CD14-positive monocyte (primary cell): ENCODE measurements at regions not wholly inside any gene's neighbourhood (a gene's known extent, or its start where the extent isn't known, plus 50 kb on each side); places are given as distances from the start of the nearest gene placed in this dataset.

Source experiments
- DNase-seq, 3 donors: peaks; one replicate each; pipeline ENCODE4 v3.0.0-alpha.2; 2011 to 2022
- H2AFZ ChIP-seq: 2 replicates; pipeline ENCODE4 v1.6.0; 2012; ENCODE audit warnings: mild to moderate bottlenecking, low read depth, low read length, inconsistent platforms; ENCODE audit not compliant: insufficient read depth, poor library complexity, severe bottlenecking
- H3K27ac ChIP-seq, 2 donors: 1 replicate in 1 of 2; 2 replicates in 1 of 2; pipeline ENCODE4 v1.5.1; 2012 to 2013; ENCODE audit warnings: low read length in 2 of 2, control low read depth in 1 of 2, inconsistent platforms in 1 of 2, low read depth in 1 of 2, mild to moderate bottlenecking in 1 of 2
- H3K27me3 ChIP-seq, 2 donors: one replicate each; pipeline versions ENCODE4 v1.6.0 to v1.6.1; 2011 to 2013; ENCODE audit warnings: low read length in 2 of 2; ENCODE audit not compliant: control insufficient read depth in 2 of 2, insufficient read depth in 2 of 2
- H3K36me3 ChIP-seq, 2 donors: replicated peaks in 1 of 2; 1 replicate in 1 of 2; 2 replicates in 1 of 2; pipeline versions ENCODE4 v1.5.1 to v1.6.1; 2012 to 2013; ENCODE audit warnings: low read length in 2 of 2, control low read depth in 1 of 2, inconsistent platforms in 1 of 2, mild to moderate bottlenecking in 1 of 2; ENCODE audit not compliant: insufficient read depth in 2 of 2, control insufficient read depth in 1 of 2
- H3K4me1 ChIP-seq, 2 donors: 1 replicate in 1 of 2; 2 replicates in 1 of 2; pipeline versions ENCODE4 v1.5.1 to v1.6.1; 2012 to 2013; ENCODE audit warnings: low read length in 2 of 2, control low read depth in 1 of 2, inconsistent platforms in 1 of 2, mild to moderate bottlenecking in 1 of 2, moderate library complexity in 1 of 2; ENCODE audit not compliant: insufficient read depth in 2 of 2, control insufficient read depth in 1 of 2
- H3K4me2 ChIP-seq: replicated peaks from 2 replicates; pipeline ENCODE3; 2012; ENCODE audit warnings: low read length, moderate library complexity, mild to moderate bottlenecking; ENCODE audit not compliant: poor library complexity, severe bottlenecking; ENCODE audit errors: extremely low read depth
- H3K4me3 ChIP-seq, 3 experiments: fragments of 200-600 bp in 1 of 3; sonication (generic) in 1 of 3; replicated peaks in 1 of 3; 1 replicate in 2 of 3; 2 replicates in 1 of 3; pipeline ENCODE4 v1.5.1; 2011 to 2013; ENCODE audit warnings: low read length in 3 of 3, mild to moderate bottlenecking in 3 of 3, control low read depth in 2 of 3, low read depth in 2 of 3, inconsistent platforms in 1 of 3, moderate library complexity in 1 of 3
- H3K79me2 ChIP-seq: 2 replicates; pipeline ENCODE4 v1.6.0; 2012; ENCODE audit warnings: mild to moderate bottlenecking, control low read depth, inconsistent platforms, low read length, moderate library complexity; ENCODE audit not compliant: insufficient read depth
- H3K9ac ChIP-seq: 2 replicates; pipeline ENCODE4 v1.6.0; 2017; ENCODE audit warnings: low read length, mild to moderate bottlenecking; ENCODE audit not compliant: insufficient read depth, poor library complexity, severe bottlenecking
- H3K9me3 ChIP-seq, 2 donors: replicated peaks in 1 of 2; 1 replicate in 1 of 2; 2 replicates in 1 of 2; pipeline versions ENCODE4 v1.5.1 to v1.6.1; 2012 to 2013; ENCODE audit warnings: low read length in 2 of 2, control low read depth in 1 of 2; ENCODE audit not compliant: control insufficient read depth in 1 of 2, insufficient read depth in 1 of 2
- H4K20me1 ChIP-seq: 2 replicates; pipeline ENCODE4 v1.6.0; 2012; ENCODE audit warnings: mild to moderate bottlenecking, low read length, control low read depth, moderate library complexity; ENCODE audit not compliant: insufficient read depth
- H3K27ac Mint-ChIP-seq, 7 donors: one replicate each; pipeline ENCODE4 v1.8.0; 2020; ENCODE audit warnings: mild to moderate bottlenecking in 7 of 7, mixed read lengths in 7 of 7, moderate library complexity in 6 of 7, inconsistent platforms in 2 of 7
- H3K27me3 Mint-ChIP-seq, 3 donors: one replicate each; pipeline ENCODE4 v1.8.0; 2021 to 2022; ENCODE audit warnings: low read depth in 3 of 3, mild to moderate bottlenecking in 3 of 3, mixed read lengths in 3 of 3, moderate library complexity in 3 of 3, inconsistent platforms in 1 of 3
- H3K36me3 Mint-ChIP-seq, 2 donors: one replicate each; pipeline ENCODE4 v1.8.0; 2020; ENCODE audit warnings: mixed read lengths in 2 of 2, inconsistent platforms in 1 of 2, mild to moderate bottlenecking in 1 of 2
- H3K4me1 Mint-ChIP-seq: one replicate; pipeline ENCODE4 v1.8.0; 2020; ENCODE audit warnings: mild to moderate bottlenecking, mixed read lengths
- H3K4me3 Mint-ChIP-seq, 2 donors: one replicate each; pipeline ENCODE4 v1.8.0; 2020; ENCODE audit warnings: mild to moderate bottlenecking in 2 of 2, mixed read lengths in 2 of 2, moderate library complexity in 1 of 2
- H3K9me3 Mint-ChIP-seq, 7 donors: one replicate each; pipeline ENCODE4 v1.8.0; 2020 to 2022; ENCODE audit warnings: mixed read lengths in 7 of 7, mild to moderate bottlenecking in 6 of 7, moderate library complexity in 6 of 7, inconsistent platforms in 2 of 7
- WGBS: methylation state at CpG from one replicate; pipeline ENCODE4 v1.1.5; 2013; ENCODE audit warnings: missing lambda C conversion rate; ENCODE audit not compliant: insufficient coverage; 5-methylcytosine and 5-hydroxymethylcytosine counted together
- intact Hi-C, 2 donors: fragments of 100-400 bp; cut with micrococcal nuclease; formaldehyde crosslinking; loops; one replicate each; pipeline versions ENCODE4 v1.15.0 to v1.15.1; 2023
- TF ChIP-seq, protein P1 (sequence below): fragments of 200-600 bp; IDR thresholded peaks from one replicate; pipeline ENCODE4 v1.8.0; 2022; ENCODE audit warnings: antibody characterized with exemption, mild to moderate bottlenecking

DNA sequence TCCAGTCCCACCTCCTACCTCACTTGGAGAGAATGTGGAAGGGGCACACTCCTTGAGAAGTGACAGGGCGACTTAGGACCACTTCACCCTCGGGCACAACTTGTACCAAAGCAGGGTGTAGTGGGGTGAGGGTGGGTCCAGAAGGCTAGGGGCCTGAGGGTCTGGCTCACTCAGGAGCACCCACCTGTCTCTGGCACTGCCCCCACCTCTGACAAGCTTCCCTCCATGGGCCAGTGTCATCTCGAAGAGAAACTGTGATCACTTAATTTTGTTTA is 76.9 kb upstream of the OLFM1 start:
- Histone ChIP-seq H4K20me1 (no peaks in the 10 kb centered on the region), H3K4me3 (no peak overlapping the region), H2AFZ (no peak overlapping the region), H3K27ac (no peak overlapping the region), H3K9me3 (no peaks in the 10 kb centered on the region), H3K4me1 (no peaks in the 10 kb centered on the region), H3K9ac (no peak overlapping the region), H3K36me3 (no peaks in the 10 kb centered on the region), H3K79me2 (no peaks in the 10 kb centered on the region), H3K4me2 (no peak overlapping the region), H3K27me3 (no peaks in the 10 kb centered on the region)
- no peaks in the 10 kb centered on the region for H3K36me3 Mint-ChIP-seq
- intact Hi-C loops, result no loop called here
- H3K27ac Mint-ChIP-seq, result no peak overlapping the region
- peaks cover 0 to 2% (median 0%) of the 10 kb centered on the region in 7 donors for H3K9me3 Mint-ChIP-seq
- H3K27me3 Mint-ChIP-seq, result peaks cover 9 to 12% (median 10%) of the 10 kb centered on the region in 3 donors
- H3K4me1 Mint-ChIP-seq, result no peaks in the 10 kb centered on the region
- no peak overlapping the region for H3K4me3 Mint-ChIP-seq
- no peak for DNase-seq
- WGBS, result 80% methylated on average over 1 of the region's 3 CpGs
- TF ChIP-seq, protein P1, sequence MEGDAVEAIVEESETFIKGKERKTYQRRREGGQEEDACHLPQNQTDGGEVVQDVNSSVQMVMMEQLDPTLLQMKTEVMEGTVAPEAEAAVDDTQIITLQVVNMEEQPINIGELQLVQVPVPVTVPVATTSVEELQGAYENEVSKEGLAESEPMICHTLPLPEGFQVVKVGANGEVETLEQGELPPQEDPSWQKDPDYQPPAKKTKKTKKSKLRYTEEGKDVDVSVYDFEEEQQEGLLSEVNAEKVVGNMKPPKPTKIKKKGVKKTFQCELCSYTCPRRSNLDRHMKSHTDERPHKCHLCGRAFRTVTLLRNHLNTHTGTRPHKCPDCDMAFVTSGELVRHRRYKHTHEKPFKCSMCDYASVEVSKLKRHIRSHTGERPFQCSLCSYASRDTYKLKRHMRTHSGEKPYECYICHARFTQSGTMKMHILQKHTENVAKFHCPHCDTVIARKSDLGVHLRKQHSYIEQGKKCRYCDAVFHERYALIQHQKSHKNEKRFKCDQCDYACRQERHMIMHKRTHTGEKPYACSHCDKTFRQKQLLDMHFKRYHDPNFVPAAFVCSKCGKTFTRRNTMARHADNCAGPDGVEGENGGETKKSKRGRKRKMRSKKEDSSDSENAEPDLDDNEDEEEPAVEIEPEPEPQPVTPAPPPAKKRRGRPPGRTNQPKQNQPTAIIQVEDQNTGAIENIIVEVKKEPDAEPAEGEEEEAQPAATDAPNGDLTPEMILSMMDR, result no peak

DNA sequence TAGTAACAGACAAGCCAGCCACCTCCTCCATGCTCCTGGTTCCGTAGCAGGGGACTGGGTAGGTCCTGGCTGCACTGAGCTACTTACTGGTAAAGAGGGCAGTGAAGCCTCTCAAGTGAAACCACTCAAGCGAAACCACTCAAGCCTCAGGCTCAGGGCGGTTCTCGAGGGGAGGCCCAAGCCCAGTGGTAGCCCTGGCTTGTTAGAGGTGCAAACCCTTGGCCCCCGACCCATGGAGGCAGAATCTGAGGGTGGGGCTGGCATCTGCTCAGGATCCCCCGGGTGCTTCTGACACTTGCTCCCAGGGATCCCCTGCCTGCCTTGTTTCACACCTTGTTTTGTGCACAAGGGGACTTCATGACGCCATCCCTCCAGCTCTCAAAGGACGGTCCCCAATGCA is 76.5 kb upstream of the OLFM1 start:
- H3K36me3 ChIP-seq, result no peaks in the 10 kb centered on the region
- TF ChIP-seq, protein P1, result no peak
- 89% methylated on average over 6 of the region's 8 CpGs for WGBS

More for the DNA sequence above, 76.5 kb upstream of the OLFM1 start:
- Histone ChIP-seq H3K27ac (no peak overlapping the region), H4K20me1 (no peaks in the 10 kb centered on the region), H3K4me2 (no peak overlapping the region), H2AFZ (no peak overlapping the region), H3K9ac (no peak overlapping the region), H3K79me2 (no peaks in the 10 kb centered on the region), H3K4me3 (no peak overlapping the region), H3K4me1 (no peaks in the 10 kb centered on the region), H3K27me3 (no peaks in the 10 kb centered on the region), H3K9me3 (no peaks in the 10 kb centered on the region)
- peaks cover 8 to 12% (median 11%) of the 10 kb centered on the region in 3 donors for H3K27me3 Mint-ChIP-seq
- H3K4me3 Mint-ChIP-seq, result no peak overlapping the region
- no peak for DNase-seq
- no peak overlapping the region for H3K27ac Mint-ChIP-seq
- intact Hi-C loops, result no loop called here
- H3K9me3 Mint-ChIP-seq, result peaks cover 0 to 2% (median 0%) of the 10 kb centered on the region in 7 donors
- H3K4me1 Mint-ChIP-seq, result no peaks in the 10 kb centered on the region
- no peaks in the 10 kb centered on the region for H3K36me3 Mint-ChIP-seq
